Ascending aorta (tissue), 2 donors: ENCODE measurements at regions not wholly inside any gene's neighbourhood (a gene's known extent, or its start where the extent isn't known, plus 50 kb on each side); places are given as distances from the start of the nearest gene placed in this dataset.

Experiments used
- DNase-seq, 2 donors: peaks; one replicate each; pipeline ENCODE4 v3.0.0-alpha.2; 2019; ENCODE audit warnings: low spot score in 2 of 2
- H3K27ac ChIP-seq, 2 donors: fragments of 200-600 bp; sonication (generic); one replicate each; pipeline ENCODE4 v1.5.1; 2016 to 2017; ENCODE audit warnings: mild to moderate bottlenecking in 1 of 2
- H3K27me3 ChIP-seq: fragments of 200-600 bp; sonication (generic); one replicate; pipeline ENCODE4 v1.5.1; 2017
- H3K36me3 ChIP-seq, 2 donors: fragments of 200-600 bp; sonication (generic); one replicate each; pipeline ENCODE4 v1.5.1; 2016
- H3K4me1 ChIP-seq, 2 donors: fragments of 200-600 bp; sonication (generic); one replicate each; pipeline ENCODE4 v1.5.1; 2016 to 2017; ENCODE audit warnings: mild to moderate bottlenecking in 1 of 2
- H3K4me3 ChIP-seq, 2 donors: fragments of 200-600 bp; sonication (generic); one replicate each; pipeline ENCODE4 v1.5.1; 2016 to 2017; ENCODE audit warnings: mild to moderate bottlenecking in 1 of 2
- H3K9me3 ChIP-seq, 2 donors: fragments of 200-600 bp; sonication (generic); one replicate each; pipeline ENCODE4 v1.5.1; 2016
- intact Hi-C: fragments of 100-400 bp; cut with DNase I; formaldehyde crosslinking; loops from one replicate; pipeline ENCODE4 v1.15.1; 2023
- TF ChIP-seq, protein P1 (sequence below), 3 experiments: fragments of 200-600 bp in 2 of 3; fragments of 450-650 bp in 1 of 3; sonication (generic) in 2 of 3; IDR thresholded peaks; one replicate each; pipeline ENCODE4 v1.5.1; 2016 to 2019; ENCODE audit warnings: antibody characterized with exemption in 3 of 3, mild to moderate bottlenecking in 1 of 3, moderate library complexity in 1 of 3

DNA sequence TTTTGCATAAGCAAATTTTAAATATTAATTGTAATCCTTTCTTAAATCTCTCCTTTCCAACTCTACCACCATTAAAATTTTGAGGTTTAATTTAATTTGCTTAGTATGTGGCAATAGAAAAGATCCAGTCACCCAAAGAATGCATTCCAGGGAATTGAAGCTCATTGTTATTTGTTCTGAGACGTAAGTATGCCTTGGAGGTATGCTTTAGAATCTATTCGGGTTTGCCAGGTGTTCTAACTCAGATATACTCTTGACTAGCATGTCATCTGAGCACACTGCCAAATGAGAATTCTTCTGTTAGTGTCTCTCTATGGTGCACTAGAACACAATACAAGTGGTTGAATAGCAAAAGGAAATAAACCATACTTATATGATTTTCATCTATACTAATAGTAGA lies 813.6 kb upstream of the ADGRL2 start:
- Histone ChIP-seq H3K27ac (no peak overlapping the region), H3K9me3 (no peaks in the 10 kb centered on the region), H3K36me3 (no peaks in the 10 kb centered on the region), H3K4me3 (no peak overlapping the region), H3K27me3 (no peaks in the 10 kb centered on the region), H3K4me1 (no peaks in the 10 kb centered on the region)
- no peak for DNase-seq
- TF ChIP-seq, protein P1, sequence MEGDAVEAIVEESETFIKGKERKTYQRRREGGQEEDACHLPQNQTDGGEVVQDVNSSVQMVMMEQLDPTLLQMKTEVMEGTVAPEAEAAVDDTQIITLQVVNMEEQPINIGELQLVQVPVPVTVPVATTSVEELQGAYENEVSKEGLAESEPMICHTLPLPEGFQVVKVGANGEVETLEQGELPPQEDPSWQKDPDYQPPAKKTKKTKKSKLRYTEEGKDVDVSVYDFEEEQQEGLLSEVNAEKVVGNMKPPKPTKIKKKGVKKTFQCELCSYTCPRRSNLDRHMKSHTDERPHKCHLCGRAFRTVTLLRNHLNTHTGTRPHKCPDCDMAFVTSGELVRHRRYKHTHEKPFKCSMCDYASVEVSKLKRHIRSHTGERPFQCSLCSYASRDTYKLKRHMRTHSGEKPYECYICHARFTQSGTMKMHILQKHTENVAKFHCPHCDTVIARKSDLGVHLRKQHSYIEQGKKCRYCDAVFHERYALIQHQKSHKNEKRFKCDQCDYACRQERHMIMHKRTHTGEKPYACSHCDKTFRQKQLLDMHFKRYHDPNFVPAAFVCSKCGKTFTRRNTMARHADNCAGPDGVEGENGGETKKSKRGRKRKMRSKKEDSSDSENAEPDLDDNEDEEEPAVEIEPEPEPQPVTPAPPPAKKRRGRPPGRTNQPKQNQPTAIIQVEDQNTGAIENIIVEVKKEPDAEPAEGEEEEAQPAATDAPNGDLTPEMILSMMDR (IDR thresholded peaks at IDR 0.05) = no peak
- intact Hi-C loops = no loop called here

DNA sequence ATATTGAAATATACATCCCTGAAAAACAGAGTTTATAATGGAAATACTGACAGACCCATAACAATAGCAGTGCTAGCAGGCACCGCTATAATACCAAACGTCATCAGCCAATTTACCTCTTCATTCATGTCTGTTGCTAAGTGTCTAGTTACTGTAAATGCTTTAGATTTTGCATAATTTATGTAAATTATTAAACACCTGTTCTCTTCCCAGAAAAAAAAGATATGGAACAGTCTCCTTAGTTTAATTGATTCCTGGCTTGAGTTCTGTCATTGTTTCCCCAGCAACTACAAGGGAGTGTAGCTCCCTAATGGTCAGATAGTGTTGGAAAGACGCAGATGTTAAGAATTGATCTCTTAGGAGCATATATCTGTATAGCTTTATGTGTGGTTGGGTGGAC lies 817.9 kb upstream of the ADGRL2 start:
- intact Hi-C loops = no loop called here
- no peaks in the 10 kb centered on the region for H3K36me3 ChIP-seq
- no peaks in the 10 kb centered on the region for H3K9me3 ChIP-seq
- TF ChIP-seq, protein P1 (IDR thresholded peaks at IDR 0.05) = no peak
- no peak overlapping the region for H3K27ac ChIP-seq
- no peaks in the 10 kb centered on the region for H3K4me1 ChIP-seq
- no peak overlapping the region for H3K4me3 ChIP-seq
- H3K27me3 ChIP-seq = no peaks in the 10 kb centered on the region
- no peak for DNase-seq

DNA sequence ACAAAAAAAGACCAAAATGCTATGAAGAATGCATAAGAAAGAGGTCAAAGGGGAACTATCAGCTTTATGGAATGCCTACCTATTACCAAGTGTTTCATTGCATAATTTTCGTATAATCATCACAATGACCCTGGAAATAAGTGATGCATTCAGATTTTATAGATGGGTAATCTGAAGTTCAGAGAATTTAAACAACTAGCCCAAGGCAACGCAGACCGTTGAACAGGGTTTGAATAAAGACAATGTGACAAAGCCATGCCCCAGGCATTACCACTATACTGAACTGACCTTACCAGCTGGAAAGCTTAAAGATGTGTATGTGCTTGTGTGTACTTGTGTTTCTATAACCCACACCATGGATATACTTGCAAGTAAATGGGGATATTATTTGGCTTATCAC lies 827.6 kb upstream of the ADGRL2 start:
- DNase-seq = no peak
- Histone ChIP-seq H3K36me3 (no peaks in the 10 kb centered on the region), H3K4me1 (no peaks in the 10 kb centered on the region), H3K27me3 (no peaks in the 10 kb centered on the region), H3K9me3 (no peaks in the 10 kb centered on the region), H3K4me3 (no peak overlapping the region), H3K27ac (no peak overlapping the region)
- TF ChIP-seq, protein P1 (IDR thresholded peaks at IDR 0.05) = no peak
- intact Hi-C loops = no loop called here

DNA sequence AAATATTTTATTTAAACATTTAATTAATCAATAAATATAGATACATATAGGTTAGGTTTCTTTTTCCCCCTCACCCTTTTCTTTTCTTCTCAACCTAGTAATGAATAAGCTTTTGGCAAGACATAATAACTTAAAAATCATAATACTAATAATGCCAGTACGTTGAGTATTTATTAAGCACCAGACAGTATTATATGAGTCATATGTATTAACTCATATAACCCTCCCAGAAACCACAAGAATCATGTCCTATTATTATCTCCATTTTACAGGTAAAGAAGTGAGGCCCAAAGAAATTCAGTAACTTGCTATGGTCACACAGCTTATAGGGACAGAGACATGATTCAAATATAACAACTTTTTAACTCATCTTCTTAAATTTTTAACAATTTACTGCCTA lies 834.5 kb upstream of the ADGRL2 start:
- TF ChIP-seq, protein P1 (IDR thresholded peaks at IDR 0.05) = no peak
- Histone ChIP-seq H3K36me3 (no peaks in the 10 kb centered on the region), H3K27me3 (no peaks in the 10 kb centered on the region), H3K4me3 (no peak overlapping the region), H3K4me1 (no peaks in the 10 kb centered on the region), H3K27ac (no peak overlapping the region), H3K9me3 (no peaks in the 10 kb centered on the region)
- DNase-seq = no peak
- intact Hi-C loops = no loop called here

DNA sequence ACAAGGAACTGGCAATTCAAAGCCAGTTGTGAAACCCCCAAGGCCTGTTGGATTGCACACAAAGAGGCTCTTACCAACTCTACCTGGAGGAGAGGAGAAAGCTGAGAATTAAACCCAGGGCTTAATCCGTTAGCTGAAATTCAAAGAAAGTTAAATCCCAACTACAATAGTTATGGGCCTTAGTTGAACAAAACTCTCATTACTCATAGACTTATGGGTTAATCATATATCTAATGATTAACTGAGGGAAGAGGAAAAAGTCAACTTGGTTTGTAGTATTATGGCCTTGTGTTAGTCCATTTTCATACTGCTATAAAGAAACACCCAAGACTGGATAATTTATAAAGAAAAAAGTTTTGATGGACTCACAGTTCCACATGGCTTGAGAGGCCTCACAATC lies 838.2 kb upstream of the ADGRL2 start:
- DNase-seq = no peak
- no peaks in the 10 kb centered on the region for H3K36me3 ChIP-seq
- H3K9me3 ChIP-seq = no peaks in the 10 kb centered on the region
- H3K27ac ChIP-seq = no peak overlapping the region
- TF ChIP-seq, protein P1 (IDR thresholded peaks at IDR 0.05) = no peak
- H3K4me1 ChIP-seq = no peaks in the 10 kb centered on the region
- H3K27me3 ChIP-seq = no peaks in the 10 kb centered on the region
- H3K4me3 ChIP-seq = no peak overlapping the region
- intact Hi-C loops = no loop called here

DNA sequence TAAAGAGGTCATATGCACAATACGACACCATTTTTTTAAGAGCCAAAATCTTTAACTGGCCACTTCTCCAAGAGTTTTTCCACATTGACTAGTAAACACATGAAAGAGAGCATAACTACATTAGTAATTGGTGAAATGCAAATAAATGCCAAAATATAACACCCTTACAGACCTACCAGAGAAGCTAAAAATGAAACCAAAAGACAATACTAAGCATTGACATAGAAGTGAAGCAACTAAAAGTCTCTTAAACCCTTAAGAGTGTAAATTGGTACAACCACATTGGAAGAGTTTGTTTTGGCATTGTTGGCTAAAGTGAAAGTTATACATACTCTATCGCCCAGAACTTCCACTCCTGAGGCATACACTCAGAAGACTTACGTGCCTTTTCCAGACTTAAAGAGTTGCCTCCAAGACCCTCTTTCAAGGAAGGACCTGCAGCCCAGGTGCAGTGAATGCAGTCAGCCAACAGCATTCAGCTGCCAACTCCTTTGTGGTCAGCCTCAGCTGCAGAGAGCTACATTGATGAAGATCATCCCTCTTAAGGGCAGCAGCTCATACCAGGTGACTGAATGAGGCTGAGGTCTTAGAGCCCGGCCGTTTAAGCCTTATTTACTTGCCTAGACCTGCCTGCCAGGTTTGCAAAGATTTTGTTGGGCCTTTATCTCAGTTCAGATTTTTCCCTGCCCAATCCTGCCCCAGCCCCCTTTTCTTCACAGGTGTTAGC lies 839.1 kb upstream of the ADGRL2 start:
- Histone ChIP-seq H3K27me3 (no peaks in the 10 kb centered on the region), H3K4me3 (no peak overlapping the region), H3K9me3 (no peaks in the 10 kb centered on the region), H3K27ac (no peak overlapping the region), H3K4me1 (no peaks in the 10 kb centered on the region), H3K36me3 (no peaks in the 10 kb centered on the region)
- no peak for DNase-seq
- TF ChIP-seq, protein P1 (IDR thresholded peaks at IDR 0.05) = no peak
- intact Hi-C loops = no loop called here
